HK-2 (cell line): ENCODE measurements at regions not wholly inside any gene's neighbourhood (a gene's known extent, or its start where the extent isn't known, plus 50 kb on each side); places are given as distances from the start of the nearest gene placed in this dataset.

ENCODE experiments used
- DNase-seq: peaks from one replicate; pipeline ENCODE4 v3.0.0-alpha.2; 2018; ENCODE audit not compliant: unreplicated experiment

DNA sequence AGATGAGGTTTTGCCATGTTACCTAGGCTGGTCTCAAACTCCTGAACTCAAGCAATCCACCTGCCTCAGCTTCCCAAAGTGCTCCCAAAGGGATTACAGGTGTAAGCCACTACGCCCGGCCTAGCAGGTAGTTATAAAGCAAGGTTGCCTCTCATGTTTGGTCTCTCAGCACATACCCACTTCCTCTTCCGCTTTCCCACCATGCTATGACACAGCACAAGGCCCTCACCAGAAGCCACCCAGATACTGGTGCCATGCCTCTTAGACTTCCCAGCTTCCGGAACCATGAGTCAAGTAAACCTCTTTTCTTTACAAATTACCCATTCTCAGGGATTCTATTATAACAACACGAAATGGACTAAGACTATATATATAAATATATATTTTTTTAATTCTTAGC, 143.6 kb downstream of the COPRS start:
- no peak for DNase-seq

GRCh38 chr17:31704483-31704882, 154.6 kb downstream of the COPRS start:
- no peak for DNase-seq

DNA sequence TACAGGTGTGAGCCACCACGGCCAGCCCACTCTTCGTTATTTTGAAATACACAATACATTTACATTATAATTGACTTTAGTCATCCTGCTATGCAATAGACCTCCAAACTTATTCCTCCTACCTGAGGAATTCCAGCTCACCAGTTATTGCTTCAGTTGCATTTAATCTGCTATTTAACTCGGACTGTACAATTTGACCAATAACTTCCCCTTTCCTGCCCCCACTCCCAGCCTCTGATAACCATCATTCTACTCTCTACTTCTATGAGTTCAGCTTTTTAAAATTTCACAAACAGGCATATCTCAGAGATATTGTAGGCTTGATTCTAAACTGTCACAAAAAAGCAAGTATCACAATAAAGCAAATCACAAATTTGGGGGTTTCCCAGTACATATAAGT, 157.0 kb downstream of the COPRS start:
- no peak for DNase-seq

DNA sequence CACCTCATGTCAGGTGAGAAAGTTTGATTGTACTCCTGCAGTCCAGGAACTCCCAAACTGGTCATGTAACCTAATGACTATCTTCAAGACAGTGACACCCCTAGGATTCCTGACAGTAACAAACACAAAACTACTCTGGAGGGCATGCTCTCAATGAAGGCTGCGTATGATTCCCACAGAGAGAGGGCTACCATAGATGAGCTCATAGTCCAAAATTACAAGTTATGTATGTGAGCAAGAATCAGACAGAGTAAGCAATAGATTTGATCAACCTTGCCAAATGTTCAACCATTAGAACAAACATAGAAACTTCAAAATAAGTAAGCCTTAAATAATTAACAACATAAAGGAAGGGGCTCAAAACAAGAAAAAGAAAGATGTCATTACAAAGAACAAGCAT, 158.1 kb downstream of the COPRS start:
- no peak for DNase-seq

DNA sequence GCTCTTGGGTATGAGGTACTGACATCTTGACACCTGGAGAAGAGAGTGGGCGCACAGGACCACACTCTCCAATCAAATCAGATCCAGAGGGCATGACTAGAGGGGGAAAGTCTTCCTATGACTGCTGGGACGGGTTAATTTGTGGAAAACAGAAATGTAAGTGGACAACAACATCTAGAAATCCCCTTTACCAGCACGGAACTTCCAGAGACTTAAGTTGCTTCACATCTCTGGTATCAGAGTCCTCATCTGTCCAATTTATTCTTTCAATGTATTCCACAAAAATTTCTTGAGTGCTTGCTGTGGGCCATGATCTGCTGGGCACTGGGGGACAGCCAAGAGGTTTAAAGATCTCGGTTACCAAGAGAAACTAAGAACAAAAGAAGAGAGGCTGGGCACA, 159.2 kb downstream of the COPRS start:
- no peak for DNase-seq

GRCh38 chr17:31699281-31699680, 159.8 kb downstream of the COPRS start:
- DNase-seq = no peak

DNA sequence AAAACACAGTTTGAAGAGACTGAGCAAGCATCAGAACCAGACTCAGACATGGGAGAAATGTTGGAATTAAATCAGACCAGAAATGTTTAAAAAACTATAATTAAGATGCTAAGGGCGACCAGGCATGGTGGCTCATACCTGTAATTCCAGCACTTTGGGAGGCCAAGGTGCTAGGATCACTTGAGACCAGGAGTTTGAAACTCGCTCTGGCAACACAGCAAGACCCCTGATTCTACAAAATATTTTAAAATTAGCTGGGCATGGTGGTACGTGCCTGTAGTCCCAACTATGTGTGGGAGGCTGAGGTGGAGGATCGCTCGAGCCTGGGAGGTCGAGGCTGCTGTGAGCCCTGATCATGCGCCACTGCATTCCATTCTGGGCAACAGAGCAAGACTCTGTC, 160.3 kb downstream of the COPRS start:
- no peak for DNase-seq

DNA sequence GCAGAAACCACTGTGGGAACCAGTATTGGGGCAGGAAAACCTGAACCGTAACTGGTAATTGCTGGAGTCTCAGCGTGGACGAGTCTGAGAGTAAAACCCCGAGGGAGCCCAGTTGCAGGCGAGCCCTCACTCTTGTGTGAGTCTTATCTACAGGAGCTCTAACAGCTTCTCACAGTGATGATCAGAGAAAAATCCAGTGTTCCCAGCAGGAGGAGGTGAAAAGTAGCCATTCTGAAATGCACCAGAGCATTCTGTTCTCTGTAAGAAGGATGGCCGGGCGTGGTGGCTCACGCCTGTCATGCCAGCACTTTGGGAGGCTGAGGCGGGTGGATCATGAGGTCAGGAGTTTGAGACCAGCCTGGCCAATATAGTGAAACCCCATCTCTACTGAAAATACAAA, 161.2 kb downstream of the COPRS start:
- DNase-seq = no peak

- DNase-seq = no peak
Measured at GRCh38 chr17:31696703-31697325, 162.2 kb downstream of the COPRS start.

GRCh38 chr17:31696184-31696602, 162.9 kb downstream of the COPRS start:
- DNase-seq = no peak

- no peak for DNase-seq
Measured at GRCh38 chr17:31695456-31696090, 163.5 kb downstream of the COPRS start.

DNA sequence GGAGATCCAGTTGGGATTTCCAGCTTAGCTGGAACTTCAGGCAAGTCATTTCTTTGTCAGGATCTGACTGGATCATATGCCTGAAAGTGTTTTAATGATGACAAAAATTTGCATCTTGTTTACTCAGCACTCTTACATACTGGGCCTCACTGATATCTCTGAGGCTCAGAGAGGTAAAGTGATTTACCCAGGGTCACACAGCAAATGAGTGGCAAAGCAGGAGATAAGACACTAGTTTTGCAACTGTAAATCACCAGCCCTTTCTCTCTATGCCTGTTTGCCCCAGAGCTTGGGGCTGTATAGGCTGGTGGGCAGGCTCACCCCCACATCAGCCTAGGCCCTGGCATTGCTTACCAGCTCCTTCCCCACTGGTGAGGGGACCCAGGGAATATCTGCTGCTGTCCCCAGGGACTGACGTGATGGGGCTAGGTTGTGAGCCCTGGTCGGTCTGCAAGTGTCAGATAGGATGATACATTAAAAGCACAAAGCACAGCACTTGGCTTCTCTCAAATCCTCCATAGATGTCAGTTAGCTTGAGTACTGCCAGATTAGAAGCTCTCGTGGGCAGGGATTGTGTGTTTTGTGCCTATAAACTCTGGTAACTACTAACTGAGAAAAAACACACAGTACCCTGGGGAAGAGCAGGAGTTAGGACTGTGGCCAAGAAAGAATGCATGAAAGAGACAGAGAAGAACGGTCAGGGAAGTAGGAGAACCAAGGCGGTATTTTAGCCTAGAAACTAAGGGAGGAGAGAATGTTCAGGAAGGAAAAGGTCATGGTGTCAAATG, 165.4 kb downstream of the COPRS start:
- DNase-seq = no peak

- no peak for DNase-seq
Measured at GRCh38 chr17:31692632-31693031, 166.4 kb downstream of the COPRS start.

DNA sequence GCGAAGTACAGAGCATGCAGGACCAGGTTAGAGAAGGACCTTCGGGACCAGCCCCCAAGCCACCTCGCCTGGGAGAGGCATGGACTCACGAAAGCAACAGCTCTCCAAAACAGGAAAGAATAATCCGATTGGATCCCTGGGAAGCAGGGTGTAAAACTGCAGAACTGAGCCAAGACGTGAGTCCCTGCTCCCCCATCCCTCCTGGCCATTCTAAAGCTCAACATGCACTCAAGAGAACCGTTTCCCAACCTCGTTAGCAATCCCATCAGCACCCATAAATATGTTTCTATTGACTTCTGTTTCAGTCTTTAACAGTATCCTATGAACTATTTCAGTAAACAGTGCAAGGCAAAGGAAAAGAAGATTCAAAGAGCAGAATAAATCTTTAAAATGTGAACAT, 167.0 kb downstream of the COPRS start:
- no peak for DNase-seq

GRCh38 chr17:31691251-31691905, 167.7 kb downstream of the COPRS start:
- no peak for DNase-seq

DNA sequence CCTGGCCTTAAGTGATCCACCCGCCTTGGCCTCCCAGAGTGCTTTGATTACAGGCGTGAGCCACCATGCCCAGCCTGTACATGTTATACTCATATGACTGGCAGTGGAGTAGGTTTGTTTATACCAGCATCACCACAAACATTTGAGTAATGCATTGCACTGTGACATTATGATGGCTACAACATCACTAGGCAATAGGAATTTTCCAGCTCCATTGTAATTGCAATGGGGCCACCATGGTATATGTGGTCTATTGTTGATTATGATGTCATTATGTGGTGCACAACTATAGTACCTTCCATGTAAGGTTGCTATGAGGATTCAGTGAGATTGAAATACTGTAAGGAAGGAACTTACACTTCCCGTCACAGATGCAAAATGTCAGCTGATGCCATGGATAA, 168.9 kb downstream of the COPRS start:
- no peak for DNase-seq

DNA sequence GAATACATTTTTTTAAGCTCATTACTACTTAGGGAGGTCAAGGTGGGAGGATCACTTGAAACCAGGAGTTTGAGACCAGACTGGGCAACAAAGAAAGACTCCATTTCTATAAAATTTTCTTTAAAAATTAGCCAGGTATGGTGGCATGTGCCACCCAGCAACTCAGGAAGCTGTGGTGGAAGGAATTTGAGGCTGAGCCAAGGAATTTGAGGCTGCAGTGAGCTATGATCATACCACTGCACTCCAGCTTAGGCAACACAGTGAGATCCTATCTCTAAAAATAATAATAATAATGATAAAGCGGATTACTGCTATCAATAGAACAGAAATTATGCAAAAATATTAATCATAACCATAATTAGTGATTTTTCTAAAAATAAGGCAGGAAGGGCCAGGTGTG, 170.3 kb downstream of the COPRS start:
- no peak for DNase-seq

DNA sequence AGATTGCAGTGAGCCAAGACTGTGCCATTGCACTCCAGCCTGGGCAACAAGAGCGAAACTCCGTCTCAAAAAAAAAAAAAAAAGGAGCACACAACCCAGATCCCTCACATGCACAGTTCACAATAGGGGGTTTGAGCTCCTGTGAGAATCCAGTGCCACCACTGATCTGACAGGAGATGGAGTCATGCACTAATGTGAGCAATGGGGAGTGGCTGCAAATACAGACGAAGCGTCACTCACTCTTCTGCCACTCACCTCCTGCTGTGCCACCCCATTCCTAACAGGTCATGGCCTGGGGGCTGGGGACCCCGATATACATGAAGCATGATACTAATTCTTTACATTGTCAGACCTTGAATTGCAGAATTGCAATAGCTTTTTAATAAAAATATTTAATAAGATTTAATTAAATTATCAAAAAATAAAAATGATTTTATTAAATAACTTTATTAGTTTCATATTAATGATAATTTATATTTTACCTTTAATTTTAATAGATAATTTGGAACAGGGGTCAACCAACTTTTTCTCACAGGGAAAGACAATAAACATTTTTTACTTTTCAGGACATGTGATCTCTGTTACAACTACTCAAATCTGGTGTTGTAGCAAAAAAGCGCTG, 171.4 kb downstream of the COPRS start:
- no peak for DNase-seq

- DNase-seq = no peak
Measured at GRCh38 chr17:31686495-31686894, 172.5 kb downstream of the COPRS start.

- DNase-seq = no peak
Measured at GRCh38 chr17:31684901-31685300, 174.1 kb downstream of the COPRS start.

DNA sequence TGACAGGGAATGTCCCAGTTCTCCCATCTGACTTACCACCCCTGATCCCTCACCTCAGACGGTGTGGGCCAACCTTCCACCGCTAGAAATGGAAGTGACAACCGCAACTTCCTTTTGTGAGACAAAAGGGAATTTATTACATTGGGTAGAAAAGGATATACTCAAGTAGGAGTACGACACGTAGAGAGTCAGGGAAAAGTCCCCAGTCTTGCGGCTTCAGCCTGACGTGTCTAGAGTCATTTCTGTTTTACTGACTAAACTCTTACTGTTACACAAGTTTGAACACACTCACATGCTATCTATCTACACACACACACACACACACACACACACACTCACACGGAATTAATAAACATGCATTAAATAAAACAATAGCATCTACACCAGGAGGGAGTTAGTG, 178.9 kb downstream of the COPRS start:
- DNase-seq = no peak

DNA sequence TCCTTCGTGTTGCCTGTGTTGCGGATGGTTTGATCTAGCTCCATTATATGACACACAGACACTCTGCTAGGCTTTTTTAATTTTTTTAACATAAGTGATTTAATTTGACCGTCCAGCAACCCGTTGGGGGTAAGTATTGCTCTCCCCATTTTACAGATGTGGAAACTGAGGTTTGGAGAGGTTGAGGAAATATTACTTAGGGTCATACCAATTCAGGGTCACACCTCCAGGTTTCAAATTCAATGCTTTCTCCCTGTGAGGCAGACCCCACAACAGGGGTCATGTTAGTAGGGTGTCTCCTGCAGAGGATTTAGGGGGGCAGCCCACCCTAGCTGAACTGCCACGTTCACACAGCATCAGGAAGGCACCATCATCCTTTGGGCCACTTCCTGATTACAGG, 179.4 kb downstream of the COPRS start:
- DNase-seq = no peak
